Ovary (tissue), 7 donors: ENCODE measurements at regions not wholly inside any gene's neighbourhood (a gene's known extent, or its start where the extent isn't known, plus 50 kb on each side); places are given as distances from the start of the nearest gene placed in this dataset.

Experiments used
- DNase-seq, 5 donors: peaks; one replicate each; pipeline ENCODE4 v3.0.0-alpha.2; 2019 to 2020
- H3K27ac ChIP-seq, 2 donors: fragments of 200-600 bp; one replicate each; pipeline versions ENCODE4 v1.5.1 to v1.8.0; 2019 to 2022
- H3K27me3 ChIP-seq: fragments of 200-600 bp; one replicate; pipeline ENCODE4 v1.8.0; 2022
- H3K36me3 ChIP-seq: fragments of 200-600 bp; sonication (generic); one replicate; pipeline ENCODE4 v1.5.1; 2019
- H3K4me1 ChIP-seq: one replicate; pipeline ENCODE4 v1.8.1; 2013; ENCODE audit warnings: mild to moderate bottlenecking, moderate library complexity; ENCODE audit not compliant: insufficient read depth
- H3K4me3 ChIP-seq: fragments of 200-600 bp; sonication (generic); one replicate; pipeline ENCODE4 v1.5.1; 2017
- H3K9me3 ChIP-seq, 2 donors: fragments of 200-600 bp in 1 of 2; sonication (generic) in 1 of 2; one replicate each; pipeline versions ENCODE4 v1.5.1 to v1.8.1; 2013 to 2019; ENCODE audit warnings: mild to moderate bottlenecking in 1 of 2, moderate library complexity in 1 of 2
- EP300 ChIP-seq: sonication (generic); formaldehyde crosslinking; IDR thresholded peaks from one replicate; pipeline ENCODE4 v1.6.1; 2017; ENCODE audit warnings: antibody characterized with exemption
- POLR2A ChIP-seq: fragments of 450-650 bp; IDR thresholded peaks from one replicate; pipeline ENCODE4 v1.6.1; 2017; ENCODE audit warnings: antibody characterized with exemption, mild to moderate bottlenecking, moderate library complexity
- WGBS, 3 donors: extraction: QIAGEN DNeasy Blood & Tissue Kit in 1 of 3; methylation state at CpG; one replicate each; pipeline versions ENCODE4 v1.1.5 to v1.1.7; 2013 to 2017; 5-methylcytosine and 5-hydroxymethylcytosine counted together
- intact Hi-C, 4 donors: fragments of 100-400 bp; cut with DNase I; formaldehyde crosslinking; loops; one replicate each; pipeline versions ENCODE4 v1.11.0 to v1.15.1; 2022 to 2023
- TF ChIP-seq, protein P1 (sequence below), 3 donors: fragments of 450-650 bp in 2 of 3; fragments of 200-600 bp in 1 of 3; IDR thresholded peaks; one replicate each; pipeline versions ENCODE4 v1.5.1 to v1.8.0; 2016 to 2022; ENCODE audit warnings: antibody characterized with exemption in 3 of 3, mild to moderate bottlenecking in 1 of 3
- donor health status: DM: no; HTN: no; CAD: no; lungs with moderate emphysema.
- donor health status: DM: no; HTN: no; CAD: no.
- donor health status: Bipolar disorder and iron deficiency.
- donor health status: DM: no; HTN: no; CAD: no.
- donor health status: DM: yes; HTN: yes; CAD: no.

DNA sequence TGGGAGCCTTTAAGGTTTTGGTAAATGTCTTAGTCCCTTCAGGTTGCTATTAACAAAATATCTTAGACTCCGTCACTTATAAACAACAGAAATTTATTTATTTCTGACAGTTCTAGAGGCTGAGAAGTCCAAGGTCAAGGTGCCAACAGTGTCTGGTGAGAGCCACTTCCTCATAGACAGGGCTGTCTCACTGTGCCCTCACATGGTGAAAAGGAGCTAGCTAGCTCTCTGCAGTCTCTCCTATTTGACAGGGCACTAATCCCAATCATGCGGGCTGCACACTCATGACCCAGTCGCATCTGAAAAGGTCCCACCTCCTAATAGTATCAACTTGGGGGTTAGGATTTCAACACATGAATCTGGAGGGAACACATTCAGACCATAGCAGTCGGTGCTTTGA, 63.4 kb upstream of the KLF3 start:
- no peaks in the 10 kb centered on the region for H3K4me1 ChIP-seq
- TF ChIP-seq, protein P1, sequence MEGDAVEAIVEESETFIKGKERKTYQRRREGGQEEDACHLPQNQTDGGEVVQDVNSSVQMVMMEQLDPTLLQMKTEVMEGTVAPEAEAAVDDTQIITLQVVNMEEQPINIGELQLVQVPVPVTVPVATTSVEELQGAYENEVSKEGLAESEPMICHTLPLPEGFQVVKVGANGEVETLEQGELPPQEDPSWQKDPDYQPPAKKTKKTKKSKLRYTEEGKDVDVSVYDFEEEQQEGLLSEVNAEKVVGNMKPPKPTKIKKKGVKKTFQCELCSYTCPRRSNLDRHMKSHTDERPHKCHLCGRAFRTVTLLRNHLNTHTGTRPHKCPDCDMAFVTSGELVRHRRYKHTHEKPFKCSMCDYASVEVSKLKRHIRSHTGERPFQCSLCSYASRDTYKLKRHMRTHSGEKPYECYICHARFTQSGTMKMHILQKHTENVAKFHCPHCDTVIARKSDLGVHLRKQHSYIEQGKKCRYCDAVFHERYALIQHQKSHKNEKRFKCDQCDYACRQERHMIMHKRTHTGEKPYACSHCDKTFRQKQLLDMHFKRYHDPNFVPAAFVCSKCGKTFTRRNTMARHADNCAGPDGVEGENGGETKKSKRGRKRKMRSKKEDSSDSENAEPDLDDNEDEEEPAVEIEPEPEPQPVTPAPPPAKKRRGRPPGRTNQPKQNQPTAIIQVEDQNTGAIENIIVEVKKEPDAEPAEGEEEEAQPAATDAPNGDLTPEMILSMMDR (IDR thresholded peaks at IDR 0.05), result no peak
- TF ChIP-seq POLR2A, result no peak
- TF ChIP-seq EP300, result no peak
- H3K4me3 ChIP-seq, result no peak overlapping the region
- intact Hi-C loops, result no loop called here
- H3K9me3 ChIP-seq, result no peaks in the 10 kb centered on the region
- H3K27me3 ChIP-seq, result no peaks in the 10 kb centered on the region
- no peak overlapping the region for H3K27ac ChIP-seq
- no peaks in the 10 kb centered on the region for H3K36me3 ChIP-seq
- DNase-seq, result no peak
- 79 to 95% (median 94%) methylated on average over 4 of the region's 4 CpGs for WGBS, 3 donors

DNA sequence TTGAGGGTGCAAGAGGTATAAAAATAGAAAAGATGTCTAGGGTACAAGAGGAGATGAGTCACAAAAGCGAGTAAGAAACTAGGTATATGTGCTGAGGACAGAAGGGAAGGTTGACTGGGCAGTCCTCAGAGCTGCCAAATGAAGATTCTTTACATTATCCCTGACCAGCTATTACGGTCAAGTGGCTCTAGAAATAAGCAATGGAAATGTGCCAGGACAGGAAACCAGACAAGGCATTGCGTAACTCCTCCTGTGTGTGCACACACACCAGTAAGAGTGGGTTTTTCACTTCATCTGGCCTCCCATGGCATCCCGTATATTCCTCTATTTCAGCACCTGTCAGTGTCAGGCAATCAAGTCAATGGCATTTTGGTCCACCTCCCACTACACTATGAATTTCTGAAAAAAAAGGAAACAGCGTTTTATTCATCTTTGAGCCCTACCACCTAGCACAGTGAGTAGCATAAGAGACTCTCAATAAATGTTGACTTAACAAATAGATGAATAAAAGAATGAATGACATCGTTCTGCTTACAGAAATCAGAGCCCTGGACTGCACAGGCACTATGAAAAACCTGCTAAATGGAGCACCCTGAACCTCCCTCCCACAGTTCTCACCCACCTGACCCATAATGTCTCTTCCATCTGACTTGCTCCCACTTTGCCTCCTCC, 62.6 kb upstream of the KLF3 start:
- H3K9me3 ChIP-seq, result no peaks in the 10 kb centered on the region
- no peak for TF ChIP-seq EP300
- TF ChIP-seq, protein P1 (IDR thresholded peaks at IDR 0.05), result no peak
- TF ChIP-seq POLR2A, result no peak
- H3K4me1 ChIP-seq, result no peaks in the 10 kb centered on the region
- WGBS, 3 donors, result 62 to 74% (median 74%) methylated on average over 6 of the region's 6 CpGs
- no peaks in the 10 kb centered on the region for H3K27me3 ChIP-seq
- DNase-seq, result no peak
- H3K4me3 ChIP-seq, result no peak overlapping the region
- no peak overlapping the region for H3K27ac ChIP-seq
- H3K36me3 ChIP-seq, result no peaks in the 10 kb centered on the region
- intact Hi-C loops, result no loop called here

DNA sequence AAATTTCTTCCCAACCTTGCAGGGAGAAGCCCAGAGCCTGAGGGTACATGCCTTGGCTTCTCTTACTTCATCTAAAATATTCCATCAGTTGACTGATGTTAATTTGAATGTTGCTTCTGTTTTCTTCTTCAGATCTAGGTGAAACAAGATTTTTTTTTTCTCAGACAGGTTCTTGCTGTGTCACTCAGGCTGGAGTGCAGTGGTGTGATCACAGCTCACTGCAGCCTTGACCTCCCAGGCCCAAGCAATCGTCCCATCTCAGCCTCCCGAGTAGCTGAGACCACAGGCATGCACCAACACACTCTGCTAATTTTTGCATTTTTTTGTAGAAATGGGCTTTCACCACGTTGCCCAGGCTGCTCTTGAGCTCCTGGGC, 62.1 kb upstream of the KLF3 start:
- H3K9me3 ChIP-seq, result no peaks in the 10 kb centered on the region
- H3K27ac ChIP-seq, result no peak overlapping the region
- no peaks in the 10 kb centered on the region for H3K4me1 ChIP-seq
- H3K36me3 ChIP-seq, result no peaks in the 10 kb centered on the region
- TF ChIP-seq POLR2A (no peak), EP300 (no peak)
- TF ChIP-seq, protein P1 (IDR thresholded peaks at IDR 0.05), result no peak
- H3K27me3 ChIP-seq, result no peaks in the 10 kb centered on the region
- H3K4me3 ChIP-seq, result no peak overlapping the region
- DNase-seq, result no peak
- intact Hi-C loops, result no loop called here
- WGBS, 3 donors, result 61 to 66% (median 62%) methylated on average over 3 of the region's 3 CpGs

DNA sequence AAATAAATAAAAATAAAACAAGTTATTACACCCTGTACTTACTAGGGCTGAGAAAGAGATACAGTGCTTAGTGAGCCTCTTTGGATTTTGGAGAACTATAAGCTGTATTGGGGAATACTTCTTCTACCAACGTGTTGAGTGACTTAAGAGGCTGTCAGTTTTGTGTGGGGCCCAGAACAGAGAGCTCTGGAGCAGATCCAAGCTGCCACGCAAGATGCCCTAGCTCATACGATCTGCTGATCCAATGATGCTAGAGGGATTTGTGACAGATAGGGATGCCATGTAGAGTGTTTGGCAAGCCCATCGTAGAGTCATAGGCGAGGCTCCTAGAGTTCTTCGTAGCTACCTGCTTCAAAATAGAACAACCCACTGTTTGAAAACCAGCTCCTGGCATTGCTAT, 60.3 kb upstream of the KLF3 start:
- intact Hi-C loops, result no loop called here
- 93 to 95% (median 94%) methylated on average over 6 of the region's 6 CpGs for WGBS, 3 donors

More for the DNA sequence above, 60.3 kb upstream of the KLF3 start:
- no peaks in the 10 kb centered on the region for H3K9me3 ChIP-seq
- H3K27me3 ChIP-seq, result no peaks in the 10 kb centered on the region
- no peaks in the 10 kb centered on the region for H3K36me3 ChIP-seq
- TF ChIP-seq POLR2A, result no peak
- no peak for TF ChIP-seq EP300
- TF ChIP-seq, protein P1 (IDR thresholded peaks at IDR 0.05), result no peak
- no peaks in the 10 kb centered on the region for H3K4me1 ChIP-seq
- no peak for DNase-seq
- no peak overlapping the region for H3K27ac ChIP-seq
- H3K4me3 ChIP-seq, result no peak overlapping the region
